HK-2 (cell line): ENCODE measurements at regions not wholly inside any gene's neighbourhood (a gene's known extent, or its start where the extent isn't known, plus 50 kb on each side); places are given as distances from the start of the nearest gene placed in this dataset.

Experiments
- DNase-seq: peaks from one replicate; pipeline ENCODE4 v3.0.0-alpha.2; 2018; ENCODE audit not compliant: unreplicated experiment

GRCh38 chr13:104008075-104008474, 941.9 kb upstream of the SLC10A2 start:
- no peak for DNase-seq

- no peak for DNase-seq
These were observed 940.4 kb upstream of the SLC10A2 start for GRCh38 chr13:104006625-104007075.

- no peak for DNase-seq
These were observed 938.4 kb upstream of the SLC10A2 start for GRCh38 chr13:104004572-104004971.

GRCh38 chr13:104002216-104002615, 936.0 kb upstream of the SLC10A2 start:
- no peak for DNase-seq

DNA sequence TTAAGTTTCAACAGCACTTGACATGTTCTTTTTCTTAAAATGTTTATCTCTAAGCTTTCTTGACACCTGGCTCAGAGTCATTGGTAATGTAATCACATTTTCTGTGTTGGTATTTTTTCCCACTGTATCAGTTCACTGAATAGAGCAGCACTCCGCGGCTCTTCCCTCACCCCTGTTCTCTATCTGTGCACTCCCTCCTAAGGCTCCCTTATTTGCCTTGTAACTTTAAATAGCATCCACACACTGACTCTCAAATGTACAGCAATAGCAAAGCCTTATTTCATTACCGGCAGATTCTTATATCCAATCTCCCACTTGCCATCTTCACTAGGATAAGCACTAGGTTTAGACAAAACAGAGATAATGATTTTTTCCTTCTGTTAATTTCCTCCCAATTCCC, 935.5 kb upstream of the SLC10A2 start:
- DNase-seq, result no peak

- no peak for DNase-seq
These were observed 930.5 kb upstream of the SLC10A2 start for GRCh38 chr13:103996733-103997132.

GRCh38 chr13:103983948-103984347, 917.7 kb upstream of the SLC10A2 start:
- no peak for DNase-seq

GRCh38 chr13:103976371-103976770, 910.2 kb upstream of the SLC10A2 start:
- DNase-seq, result no peak

- no peak for DNase-seq
These were observed 907.5 kb upstream of the SLC10A2 start for GRCh38 chr13:103973740-103974139.

GRCh38 chr13:103969520-103970050, 903.4 kb upstream of the SLC10A2 start:
- DNase-seq, result no peak

- no peak for DNase-seq
These were observed 899.5 kb upstream of the SLC10A2 start for GRCh38 chr13:103965506-103966243.

DNA sequence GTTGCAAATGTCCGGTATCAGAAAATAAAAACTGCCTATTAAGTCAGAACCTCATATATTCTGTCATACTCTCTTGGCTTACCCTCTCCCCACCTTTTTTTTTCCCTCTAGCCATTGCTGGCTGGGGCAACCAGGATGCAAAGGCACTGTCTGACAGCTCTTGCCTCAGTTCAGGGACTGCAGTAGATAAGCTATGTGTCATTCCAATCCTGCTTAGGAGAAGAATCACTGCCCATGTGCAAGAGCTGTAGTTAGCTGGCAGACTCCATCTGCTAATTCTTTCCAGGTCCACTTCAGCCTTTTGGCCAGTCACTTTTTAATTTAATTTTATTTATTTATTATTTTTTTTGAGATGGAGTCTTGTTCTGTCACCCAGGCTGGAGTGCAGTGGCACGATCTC, 895.6 kb upstream of the SLC10A2 start:
- DNase-seq, result no peak

GRCh38 chr13:103961129-103961528, 894.9 kb upstream of the SLC10A2 start:
- no peak for DNase-seq

- no peak for DNase-seq
These were observed 893.8 kb upstream of the SLC10A2 start for GRCh38 chr13:103960001-103960400.

DNA sequence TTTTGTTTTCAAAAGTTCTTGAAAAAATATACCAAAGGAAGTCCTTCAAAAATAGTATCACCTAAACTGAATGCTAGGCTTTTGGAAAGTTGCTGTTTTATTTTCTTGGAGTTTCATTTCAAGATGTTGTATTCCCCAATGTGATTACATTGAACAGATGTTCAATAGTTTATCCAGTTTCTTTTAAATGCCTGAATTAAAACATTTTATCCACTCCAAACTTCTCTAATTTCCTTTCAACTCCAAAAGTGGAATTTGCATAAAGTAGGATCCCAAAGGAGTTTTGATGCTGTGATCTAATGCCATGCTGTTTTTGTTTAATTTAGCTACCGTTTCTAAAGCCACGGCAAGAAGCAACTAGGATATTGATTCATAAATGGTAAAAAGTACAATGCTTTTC, 892.5 kb upstream of the SLC10A2 start:
- no peak for DNase-seq

DNA sequence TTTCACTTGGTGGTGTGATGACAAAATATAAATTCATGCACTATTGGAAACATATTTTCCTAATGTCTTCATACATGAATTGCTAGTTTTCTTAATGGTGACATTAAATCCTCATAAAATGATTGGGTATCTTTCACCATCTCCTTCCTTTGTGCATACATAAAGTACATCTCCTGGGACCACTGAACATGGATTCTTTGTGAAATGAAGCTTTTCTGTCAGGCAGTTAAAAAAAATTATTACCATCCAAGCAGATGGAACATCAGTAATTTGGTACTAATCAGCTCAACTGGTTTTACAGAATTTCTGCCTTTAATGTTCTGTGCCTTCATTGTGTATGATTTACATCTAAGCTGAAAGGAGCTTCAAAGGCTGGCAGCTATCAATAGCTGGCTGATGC, 891.7 kb upstream of the SLC10A2 start:
- no peak for DNase-seq

DNA sequence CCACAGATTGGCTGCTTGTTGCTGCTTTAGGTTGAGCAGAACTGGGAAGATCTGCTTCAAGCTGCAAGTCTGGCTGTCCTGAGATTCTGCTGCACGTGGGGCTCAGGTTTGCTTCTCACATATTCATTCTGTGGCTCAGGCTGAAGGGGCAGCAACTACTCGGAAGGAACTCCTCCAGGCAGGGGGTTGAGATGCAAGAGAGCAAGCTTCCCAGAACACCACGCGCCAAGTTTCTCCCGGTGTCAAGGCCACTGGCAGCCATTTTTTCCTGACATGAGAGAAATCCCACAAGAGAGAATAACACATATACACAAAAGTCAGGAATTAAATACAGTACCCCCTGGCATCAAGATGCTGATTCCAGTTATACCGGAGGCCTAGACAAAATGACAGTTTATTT, 887.6 kb upstream of the SLC10A2 start:
- no peak for DNase-seq

GRCh38 chr13:103952183-103952582, 886.0 kb upstream of the SLC10A2 start:
- no peak for DNase-seq

- no peak for DNase-seq
These were observed 882.2 kb upstream of the SLC10A2 start for GRCh38 chr13:103948426-103948825.

GRCh38 chr13:103945836-103946235, 879.6 kb upstream of the SLC10A2 start:
- no peak for DNase-seq

DNA sequence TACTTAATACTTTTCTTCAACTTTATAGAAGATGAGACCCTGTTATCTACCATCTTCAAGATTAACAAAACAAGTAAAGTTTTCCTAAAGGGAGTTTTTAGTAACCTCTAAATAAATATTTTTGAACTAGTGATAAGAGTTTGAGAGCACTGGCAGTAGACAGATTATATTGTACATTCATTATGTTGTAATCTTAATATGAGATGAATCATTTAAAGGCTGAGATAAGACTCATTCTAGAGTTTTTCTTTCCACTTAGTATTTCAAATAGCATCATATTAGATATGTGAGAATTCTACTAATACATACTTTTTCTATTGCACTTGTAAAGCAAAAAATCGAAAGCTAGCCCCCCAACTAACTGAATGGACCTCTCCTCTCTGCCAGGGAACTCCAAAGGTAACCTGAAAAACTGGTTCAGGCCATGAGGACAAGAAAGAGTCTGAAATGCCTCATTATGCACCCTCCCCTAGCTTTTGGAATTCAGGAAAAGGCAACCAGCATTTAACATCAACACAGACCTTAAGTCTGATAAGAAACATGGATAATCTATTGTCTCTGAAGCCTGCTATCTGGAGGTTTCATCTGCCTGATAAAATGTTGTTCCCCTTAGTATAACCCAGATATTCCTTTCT, 875.4 kb upstream of the SLC10A2 start:
- DNase-seq, result no peak

DNA sequence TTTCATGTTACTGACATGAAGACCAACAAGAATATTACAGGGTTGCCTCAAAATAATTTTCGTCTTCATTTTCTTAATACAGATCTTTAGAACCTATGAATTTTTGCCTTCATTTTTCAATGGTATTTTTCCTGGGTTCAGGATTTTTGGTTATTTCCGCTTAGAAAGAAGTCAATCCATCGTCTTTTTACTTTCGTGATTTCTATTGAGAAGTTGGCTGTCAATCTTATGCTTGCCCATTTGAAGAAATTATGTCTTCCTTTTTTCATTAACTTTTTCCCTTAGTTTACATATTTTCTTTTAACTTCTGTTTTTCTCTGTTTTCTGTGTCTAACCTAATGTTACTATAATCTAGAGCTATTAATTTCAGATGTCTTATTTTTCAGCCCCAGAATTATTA, 868.9 kb upstream of the SLC10A2 start:
- no peak for DNase-seq

GRCh38 chr13:103931885-103932284, 865.7 kb upstream of the SLC10A2 start:
- no peak for DNase-seq
